ENCODE measurements at regions not wholly inside any gene's neighbourhood (a gene's known extent, or its start where the extent isn't known, plus 50 kb on each side); places are given as distances from the start of the nearest gene placed in this dataset.
"Not testable (repeated sequence)": the region's sequence is repeated elsewhere in the genome, so short reads cannot be mapped to it uniquely, and the experiment has no call there.

GRCh38 chr6:25157842-25158241, 121.3 kb upstream of the CARMIL1 start:
- DNase-seq (ENCODE audit: low read depth in 2 of 2): no peak

GRCh38 chr6:25160134-25160533, 119.0 kb upstream of the CARMIL1 start:
- not testable (repeated sequence) for DNase-seq (ENCODE audit: low read depth in 2 of 2)

- no peak for DNase-seq (ENCODE audit: low read depth in 2 of 2)
Measured at GRCh38 chr6:25165177-25165576, 114.0 kb upstream of the CARMIL1 start.

- no peak for DNase-seq (ENCODE audit: low read depth in 2 of 2)
Measured at GRCh38 chr6:25165800-25166199, 113.4 kb upstream of the CARMIL1 start.

GRCh38 chr6:25166955-25167748, 112.0 kb upstream of the CARMIL1 start:
- DNase-seq (ENCODE audit: low read depth in 2 of 2): no peak

- DNase-seq (ENCODE audit: low read depth in 2 of 2): no peak
Measured at GRCh38 chr6:25167961-25168360, 111.2 kb upstream of the CARMIL1 start.

- no peak for DNase-seq (ENCODE audit: low read depth in 2 of 2)
Measured at GRCh38 chr6:25168637-25169036, 110.5 kb upstream of the CARMIL1 start.

GRCh38 chr6:25169553-25169952, 109.6 kb upstream of the CARMIL1 start:
- DNase-seq (ENCODE audit: low read depth in 2 of 2): no peak

- no peak for DNase-seq (ENCODE audit: low read depth in 2 of 2)
Measured at GRCh38 chr6:25169961-25170360, 109.2 kb upstream of the CARMIL1 start.

- DNase-seq (ENCODE audit: low read depth in 2 of 2): no peak
Measured at GRCh38 chr6:25170640-25171039, 108.5 kb upstream of the CARMIL1 start.

- DNase-seq (ENCODE audit: low read depth in 2 of 2): no peak
Measured at GRCh38 chr6:25171301-25171700, 107.9 kb upstream of the CARMIL1 start.

- DNase-seq (ENCODE audit: low read depth in 2 of 2): no peak
Measured at GRCh38 chr6:25172819-25173218, 106.4 kb upstream of the CARMIL1 start.

GRCh38 chr6:25173246-25173645, 105.9 kb upstream of the CARMIL1 start:
- DNase-seq (ENCODE audit: low read depth in 2 of 2): no peak

GRCh38 chr6:25173951-25174474, 105.2 kb upstream of the CARMIL1 start:
- DNase-seq (ENCODE audit: low read depth in 2 of 2): no peak

GRCh38 chr6:25174678-25175077, 104.5 kb upstream of the CARMIL1 start:
- no peak for DNase-seq (ENCODE audit: low read depth in 2 of 2)

GRCh38 chr6:25175196-25175595, 104.0 kb upstream of the CARMIL1 start:
- no peak for DNase-seq (ENCODE audit: low read depth in 2 of 2)

- no peak for DNase-seq (ENCODE audit: low read depth in 2 of 2)
Measured at GRCh38 chr6:25175681-25176080, 103.5 kb upstream of the CARMIL1 start.

GRCh38 chr6:25176466-25176865, 102.7 kb upstream of the CARMIL1 start:
- DNase-seq (ENCODE audit: low read depth in 2 of 2): no peak

GRCh38 chr6:25177500-25178028, 101.6 kb upstream of the CARMIL1 start:
- DNase-seq (ENCODE audit: low read depth in 2 of 2): no peak

GRCh38 chr6:25178336-25179035, 100.7 kb upstream of the CARMIL1 start:
- DNase-seq (ENCODE audit: low read depth in 2 of 2): no peak

- DNase-seq (ENCODE audit: low read depth in 2 of 2): no peak
Measured at GRCh38 chr6:25179051-25179778, 100.0 kb upstream of the CARMIL1 start.

All from activated CD4-positive, alpha-beta T cell treated with anti-CD3 and anti-CD28 coated beads for 24 hours (primary cell).